HL-60/S4 treated with retinoic acid at 250 ng/mL for 4 days and 3 days (cell line): ENCODE measurements at regions not wholly inside any gene's neighbourhood (a gene's known extent, or its start where the extent isn't known, plus 50 kb on each side); places are given as distances from the start of the nearest gene placed in this dataset.

Source experiments
- in situ Hi-C: fragments of 300-500 bp; cut with MboI; formaldehyde crosslinking; loops from 2 replicates; pipeline ENCODE4 v1.7.0; 2022; ENCODE audit warnings: low sequenced_read_pairs

DNA sequence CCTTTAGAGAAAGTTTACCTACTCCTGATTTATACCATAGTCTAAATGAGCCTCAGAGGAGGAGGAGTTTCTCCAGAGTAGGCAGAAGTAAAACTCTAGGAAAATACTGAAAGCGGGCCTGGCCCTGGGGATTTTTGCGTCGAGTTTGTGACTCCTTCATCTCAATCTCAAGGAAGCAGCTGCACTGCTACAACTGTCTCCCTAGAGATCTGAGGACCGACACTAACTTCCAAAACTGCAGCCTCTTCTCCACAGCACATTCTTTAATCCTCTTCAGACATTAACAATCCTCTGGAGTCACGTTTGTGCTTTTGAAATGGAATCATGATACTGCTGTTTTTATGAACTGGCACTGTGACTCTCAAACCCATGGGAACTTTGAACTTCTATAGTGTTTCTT lies 281.4 kb downstream of the KCNS3 start:
- in situ Hi-C loops, result loop anchor here (25.0 kb wide), 1 partner anchor 298 kb away; no protein-coding TSS in a partner anchor

- in situ Hi-C loops, result loop anchor here (25.0 kb wide), 1 partner anchor 294 kb away; no protein-coding TSS in a partner anchor
Measured at GRCh38 chr2:18156421-18156820, 278.0 kb downstream of the KCNS3 start.

DNA sequence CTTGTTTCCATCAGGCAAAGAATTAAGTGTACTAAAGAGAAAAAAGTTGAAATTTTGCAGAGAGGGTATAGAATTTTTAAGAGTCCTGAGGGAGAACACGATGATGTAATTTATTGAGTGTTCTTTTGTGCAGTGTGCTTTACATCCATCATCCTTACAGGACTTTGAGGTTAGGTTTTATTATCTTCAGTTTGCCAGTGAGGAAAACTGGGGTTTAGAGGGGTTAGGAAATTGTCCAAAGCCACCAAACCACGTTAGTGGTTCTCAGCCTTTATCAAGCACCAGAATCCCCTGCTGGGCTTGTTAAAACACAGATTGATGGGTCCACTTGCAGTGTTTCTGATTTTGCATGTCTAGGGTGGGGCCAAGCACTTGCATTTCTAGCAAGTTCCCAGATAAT lies 277.5 kb downstream of the KCNS3 start:
- in situ Hi-C loops, result loop anchor here (25.0 kb wide), 1 partner anchor 294 kb away; no protein-coding TSS in a partner anchor

DNA sequence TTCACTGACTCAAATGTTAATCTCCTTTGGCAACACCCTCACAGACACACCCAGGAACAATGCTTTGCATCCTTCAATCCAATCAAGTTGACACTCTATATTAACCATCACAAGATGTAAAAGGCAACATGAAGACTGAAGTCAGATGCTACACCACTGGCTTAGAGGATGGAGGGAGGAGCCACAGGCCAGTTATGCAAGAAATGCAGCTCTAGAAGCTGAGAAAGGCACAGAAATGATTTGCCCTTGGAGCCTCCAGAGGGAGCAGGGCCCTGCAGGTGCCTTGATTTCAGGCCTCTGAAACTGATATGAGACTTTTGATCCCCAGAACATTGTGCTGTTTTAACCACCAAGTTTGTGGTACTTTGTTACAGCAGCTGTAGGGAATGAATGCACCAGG lies 276.3 kb downstream of the KCNS3 start:
- in situ Hi-C loops, result loop anchor here (25.0 kb wide), 1 partner anchor 293 kb away; no protein-coding TSS in a partner anchor

GRCh38 chr2:18154259-18154658 lies 275.8 kb downstream of the KCNS3 start:
- in situ Hi-C loops, result loop anchor here (25.0 kb wide), 1 partner anchor 292 kb away; no protein-coding TSS in a partner anchor

DNA sequence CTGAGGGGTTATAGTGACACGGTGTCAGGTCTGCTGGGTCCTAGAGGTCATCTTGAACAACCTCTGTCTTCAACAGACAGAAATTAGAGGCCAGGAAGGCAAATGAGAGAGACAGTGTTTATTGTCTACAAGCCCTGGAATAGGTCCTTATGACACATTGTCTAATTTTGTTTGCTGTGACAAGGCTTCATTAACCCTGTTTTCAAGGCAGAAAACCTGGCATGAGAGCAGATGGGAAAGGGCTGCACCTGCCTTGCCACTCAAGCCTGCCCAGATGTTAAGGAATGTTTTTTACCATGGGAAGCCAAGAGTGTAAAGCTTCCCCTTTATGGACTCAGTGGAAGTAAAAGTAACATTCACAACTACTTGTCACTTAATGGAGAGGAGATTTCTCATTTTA lies 275.3 kb downstream of the KCNS3 start:
- in situ Hi-C loops, result loop anchor here (25.0 kb wide), 1 partner anchor 291 kb away; no protein-coding TSS in a partner anchor

DNA sequence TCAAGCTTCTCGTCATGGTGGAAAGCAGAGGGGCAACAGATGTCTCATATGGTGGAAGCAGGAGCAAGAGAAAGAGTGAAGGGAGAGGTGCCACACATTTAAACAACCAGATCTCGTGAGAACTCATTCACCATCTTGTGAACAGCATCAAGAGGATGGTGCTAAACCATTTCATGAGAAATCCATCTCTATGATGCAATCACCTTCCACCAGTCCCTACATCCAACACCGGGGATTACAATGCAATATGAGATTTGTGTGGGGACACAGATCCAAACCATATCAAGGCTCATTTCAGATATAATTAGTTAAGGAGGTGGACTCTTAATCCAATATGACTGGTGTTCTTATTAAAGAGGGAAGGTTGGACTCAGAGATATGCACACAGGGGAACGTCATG lies 272.8 kb downstream of the KCNS3 start:
- in situ Hi-C loops, result loop anchor here (25.0 kb wide), 1 partner anchor 289 kb away; no protein-coding TSS in a partner anchor

GRCh38 chr2:18149660-18150246 lies 271.3 kb downstream of the KCNS3 start:
- in situ Hi-C loops, result loop anchor here (25.0 kb wide), 1 partner anchor 287 kb away; no protein-coding TSS in a partner anchor

DNA sequence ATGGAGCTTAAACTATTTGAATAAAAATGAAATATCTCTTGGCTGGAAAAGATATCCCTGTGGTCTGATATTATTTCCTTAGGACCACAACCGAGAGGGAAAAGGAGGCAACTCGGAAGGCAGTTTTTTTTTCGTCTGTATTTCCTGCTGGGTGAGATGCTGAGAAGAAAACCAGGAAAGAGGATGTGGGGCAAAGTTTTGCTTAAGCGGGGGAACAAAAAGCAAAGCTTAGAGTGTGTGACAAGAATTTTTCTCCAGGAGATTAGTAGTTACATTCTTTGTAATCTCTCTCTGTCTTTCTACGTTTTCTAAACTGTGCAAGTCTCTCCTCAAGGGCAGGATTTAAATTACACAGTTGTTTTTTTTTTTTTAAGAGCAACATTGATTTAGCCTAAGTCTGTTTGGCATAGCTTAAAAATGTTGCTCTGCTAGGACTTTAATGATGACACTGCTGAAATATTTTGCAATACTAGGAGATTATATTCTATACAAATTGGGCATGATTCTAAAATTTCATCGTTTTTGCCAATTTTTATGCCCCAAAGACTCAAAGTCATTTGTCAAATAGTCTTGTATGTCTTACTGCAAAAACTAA lies 258.5 kb downstream of the KCNS3 start:
- in situ Hi-C loops, result no loop called here

GRCh38 chr2:18133310-18133709 lies 254.8 kb downstream of the KCNS3 start:
- in situ Hi-C loops, result no loop called here

DNA sequence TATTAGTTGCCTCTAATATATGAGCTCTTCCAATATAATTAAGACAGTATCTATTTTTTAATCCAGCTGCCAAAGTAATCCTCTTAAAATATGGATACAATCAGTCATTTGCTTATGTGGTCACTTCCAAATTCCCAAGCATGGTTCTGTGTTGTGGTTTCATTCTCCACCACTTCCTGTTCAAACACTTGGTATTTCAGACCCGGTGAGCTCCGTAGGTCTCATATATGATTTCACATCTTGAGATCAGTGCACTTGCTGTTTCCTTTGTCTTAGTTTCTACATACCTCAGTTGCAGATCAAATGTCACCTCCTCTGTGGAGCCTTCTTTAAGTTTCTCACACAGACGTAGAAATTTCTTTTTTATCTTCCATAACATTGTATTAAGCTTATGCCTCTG lies 254.2 kb downstream of the KCNS3 start:
- in situ Hi-C loops, result no loop called here

GRCh38 chr2:18131761-18132160 lies 253.3 kb downstream of the KCNS3 start:
- in situ Hi-C loops, result no loop called here

GRCh38 chr2:18129348-18129747 lies 250.9 kb downstream of the KCNS3 start:
- in situ Hi-C loops, result no loop called here

DNA sequence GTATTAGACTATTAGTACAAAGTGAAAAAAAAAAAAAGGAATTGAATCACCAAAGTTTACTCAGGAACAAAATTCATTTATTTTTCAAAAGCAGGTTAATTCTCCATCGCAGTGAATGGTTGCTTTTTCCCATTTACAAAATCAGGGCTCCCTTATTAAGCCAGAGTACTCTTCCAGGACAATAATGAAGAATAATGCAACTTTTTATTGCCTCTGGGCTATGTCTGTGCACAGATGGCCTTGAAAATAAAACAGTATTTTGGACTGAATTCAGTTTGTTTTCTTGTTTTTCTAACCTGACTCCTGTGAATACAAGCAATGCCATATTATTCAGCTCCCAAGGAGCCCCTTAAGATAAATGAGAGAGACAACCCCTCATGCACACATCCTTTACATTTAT lies 246.8 kb downstream of the KCNS3 start:
- in situ Hi-C loops, result no loop called here

DNA sequence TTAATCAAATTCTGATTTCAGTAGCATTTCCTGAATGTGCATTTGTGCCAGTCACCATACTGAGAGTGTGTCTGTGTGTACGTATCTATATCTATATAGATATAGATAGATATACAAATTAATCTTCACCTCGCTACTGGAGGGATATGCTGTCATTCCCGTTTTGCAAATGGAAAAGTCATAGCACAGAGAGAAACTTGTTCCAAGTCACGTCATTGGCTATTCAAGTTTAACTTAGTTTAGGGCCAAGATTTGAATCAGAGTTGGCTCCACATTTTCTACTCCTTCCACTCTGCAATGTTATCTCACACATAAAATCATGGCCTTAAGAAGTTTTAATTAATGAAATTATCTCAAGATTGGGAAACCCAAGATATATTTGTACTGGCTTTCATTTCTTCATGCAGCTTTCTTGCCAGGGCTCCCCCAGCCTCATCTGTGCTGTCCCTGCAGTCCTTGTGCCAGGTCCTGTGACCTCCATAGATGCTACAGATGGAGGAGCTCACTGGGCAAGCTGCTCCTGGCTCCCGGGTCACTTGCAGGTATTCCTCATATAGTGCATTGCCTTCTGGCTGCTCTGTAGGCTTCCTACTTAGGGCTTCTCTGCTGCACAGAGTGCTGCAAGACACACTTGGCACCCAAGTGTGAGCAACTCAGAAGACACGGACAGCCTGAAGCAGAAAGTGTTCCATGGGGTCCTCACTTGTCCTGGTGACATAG lies 245.8 kb downstream of the KCNS3 start:
- in situ Hi-C loops, result no loop called here

- in situ Hi-C loops, result no loop called here
Measured at GRCh38 chr2:18123577-18123976, 245.1 kb downstream of the KCNS3 start.

GRCh38 chr2:18123211-18123570 lies 244.7 kb downstream of the KCNS3 start:
- in situ Hi-C loops, result no loop called here

DNA sequence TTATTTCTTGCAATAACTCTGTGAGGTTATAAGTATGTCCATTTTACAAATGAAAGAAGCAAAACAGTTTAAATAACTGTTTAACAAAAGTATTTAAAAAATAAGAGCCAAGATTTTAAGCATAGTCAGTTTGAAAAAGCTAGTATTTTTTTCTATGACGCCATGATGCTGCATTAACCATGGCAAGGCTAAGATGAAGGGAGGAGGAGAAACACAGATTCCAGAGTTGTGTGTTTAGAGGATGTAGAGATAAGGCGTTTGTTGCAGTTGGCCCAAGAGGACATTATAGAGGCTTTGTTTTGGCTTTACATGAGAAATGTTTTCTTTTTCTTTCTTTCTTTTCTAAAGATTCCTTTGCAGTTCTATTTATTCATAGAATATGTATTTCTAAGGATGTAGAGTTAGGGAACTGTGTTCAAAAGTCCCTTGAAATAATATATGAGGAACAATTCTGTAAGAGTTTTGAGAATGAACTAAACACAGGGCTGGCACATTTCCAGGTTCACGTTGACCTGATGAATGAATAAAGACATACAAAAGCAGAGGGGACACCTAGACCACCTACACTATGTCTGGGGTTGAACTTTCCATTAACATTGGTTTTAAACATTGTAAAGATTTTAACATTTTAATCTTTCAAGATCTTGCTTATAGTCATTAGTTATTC lies 244.2 kb downstream of the KCNS3 start:
- in situ Hi-C loops, result no loop called here

- in situ Hi-C loops, result no loop called here
Measured at GRCh38 chr2:18119883-18120282, 241.4 kb downstream of the KCNS3 start.

- in situ Hi-C loops, result no loop called here
Measured at GRCh38 chr2:18118703-18119102, 240.2 kb downstream of the KCNS3 start.

DNA sequence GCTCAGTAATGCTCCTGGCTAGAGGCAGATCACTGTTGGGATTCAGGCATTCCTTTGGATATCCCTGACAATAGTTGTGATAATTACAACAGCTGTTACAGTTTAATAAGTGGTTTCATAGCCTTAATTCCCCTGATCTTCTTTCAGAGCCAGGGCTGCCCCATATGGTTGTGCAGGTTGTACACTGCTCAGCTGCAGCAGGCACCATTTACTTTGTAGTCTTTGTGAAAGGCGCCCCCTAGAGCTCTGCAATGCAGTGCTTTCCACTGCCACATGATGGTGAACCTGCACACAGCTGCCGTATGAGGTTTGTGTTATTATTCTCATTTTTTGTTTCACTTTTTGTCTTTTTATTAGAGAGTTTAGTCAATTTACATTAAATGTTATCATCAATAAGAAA lies 239.1 kb downstream of the KCNS3 start:
- in situ Hi-C loops, result no loop called here
